GM06990 (cell line): ENCODE measurements at regions not wholly inside any gene's neighbourhood (a gene's known extent, or its start where the extent isn't known, plus 50 kb on each side); places are given as distances from the start of the nearest gene placed in this dataset.

Source experiments
- DNase-seq: peaks from one replicate; pipeline ENCODE4 v3.0.0-alpha.2; 2011; ENCODE audit not compliant: insufficient read length; ENCODE audit errors: extremely low read depth
- H3K27me3 ChIP-seq: replicated peaks from 2 replicates; pipeline ENCODE4 v1.6.0; 2011; ENCODE audit warnings: low read length; ENCODE audit not compliant: control insufficient read depth, insufficient read depth
- H3K36me3 ChIP-seq: 2 replicates; pipeline ENCODE4 v1.5.1; 2011; ENCODE audit warnings: low read length; ENCODE audit not compliant: control insufficient read depth, insufficient read depth
- H3K4me3 ChIP-seq: replicated peaks from 2 replicates; pipeline ENCODE4 v1.5.1; 2011; ENCODE audit warnings: low read depth, mild to moderate bottlenecking, control low read depth, low read length
- CTCF ChIP-seq: IDR thresholded peaks from 2 replicates; pipeline ENCODE4 v1.5.1; 2011; ENCODE audit warnings: low read length, control low read depth, mild to moderate bottlenecking, inconsistent platforms; ENCODE audit not compliant: insufficient read depth, poor library complexity, severe bottlenecking

GRCh38 chr10:111493024-111493625 lies 416.3 kb downstream of the ADRA2A start:
- DNase-seq: no peak
- no peak for TF ChIP-seq CTCF
- Histone ChIP-seq H3K4me3 (no peak overlapping the region), H3K36me3 (no peaks in the 10 kb centered on the region), H3K27me3 (no peaks in the 10 kb centered on the region; the same call in 1 of the 2 replicates)

- no peak for DNase-seq
- no peak for TF ChIP-seq CTCF
- Histone ChIP-seq H3K4me3 (no peak overlapping the region), H3K36me3 (no peaks in the 10 kb centered on the region), H3K27me3 (no peaks in the 10 kb centered on the region; the same call in 1 of the 2 replicates)
These were observed 421.7 kb downstream of the ADRA2A start for GRCh38 chr10:111498560-111498959.

DNA sequence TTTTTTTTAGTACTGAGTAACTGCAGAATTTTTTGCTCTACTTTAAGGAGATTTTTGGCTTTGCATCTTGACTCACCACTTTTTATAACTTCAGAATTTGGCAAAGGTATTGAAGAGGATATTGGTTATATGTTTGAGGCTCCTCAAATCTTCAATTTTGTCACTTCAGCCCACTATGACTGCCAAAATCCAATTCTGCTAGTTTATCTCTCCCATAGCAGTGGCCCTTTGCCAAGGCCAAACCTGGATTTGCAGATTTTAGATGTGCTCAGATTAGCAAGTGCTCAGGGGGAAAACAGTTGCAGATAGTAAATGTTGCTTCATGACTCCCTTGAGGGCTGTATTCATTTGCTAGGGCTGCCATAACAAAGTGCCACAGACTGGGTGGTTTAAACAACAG lies 427.5 kb downstream of the ADRA2A start:
- DNase-seq: no peak
- Histone ChIP-seq H3K27me3 (no peaks in the 10 kb centered on the region), H3K4me3 (no peak overlapping the region), H3K36me3 (no peaks in the 10 kb centered on the region)
- no peak for TF ChIP-seq CTCF

DNA sequence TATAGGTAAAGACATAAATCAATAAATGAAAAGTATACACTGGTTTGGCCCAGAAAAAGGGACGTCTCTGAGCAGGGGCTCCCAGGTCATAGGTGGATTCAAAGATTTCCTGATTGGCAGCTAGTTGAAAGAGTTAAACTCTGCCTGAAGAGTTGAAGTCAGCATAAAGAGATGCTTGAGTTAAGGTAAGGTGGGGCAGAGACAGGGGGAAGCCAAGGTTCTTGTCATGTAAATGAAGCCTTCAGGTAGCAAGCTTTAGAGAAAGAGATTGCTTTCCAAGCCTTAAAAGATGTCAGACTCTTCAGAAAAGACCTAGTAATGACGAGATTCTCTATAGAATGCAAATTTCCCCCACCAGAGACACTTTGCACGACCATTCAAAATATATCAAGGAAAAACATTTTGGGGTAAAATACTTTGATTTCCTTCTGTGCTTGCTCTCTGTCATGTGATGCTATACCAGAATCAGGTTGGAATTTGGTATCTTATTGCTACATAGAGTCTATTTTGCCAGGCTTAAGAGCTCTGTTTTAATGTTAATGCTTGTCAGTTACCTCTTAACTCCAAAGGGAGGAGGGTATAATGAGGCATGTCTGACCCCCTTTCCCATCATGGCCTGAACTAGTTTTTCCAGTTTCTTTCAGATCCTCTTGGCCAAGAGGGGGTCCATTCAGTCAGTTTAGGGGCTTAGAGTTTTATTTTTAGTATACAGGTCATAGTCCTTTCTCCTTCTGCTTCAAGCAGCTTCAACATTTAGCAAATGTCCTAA lies 429.6 kb downstream of the ADRA2A start:
- no peak for TF ChIP-seq CTCF
- H3K27me3 ChIP-seq: no peaks in the 10 kb centered on the region
- H3K4me3 ChIP-seq: no peak overlapping the region
- DNase-seq: no peak
- H3K36me3 ChIP-seq: no peaks in the 10 kb centered on the region

GRCh38 chr10:111511751-111512150 lies 434.9 kb downstream of the ADRA2A start:
- TF ChIP-seq CTCF: no peak
- DNase-seq: no peak
- Histone ChIP-seq H3K4me3 (no peak overlapping the region), H3K27me3 (no peaks in the 10 kb centered on the region), H3K36me3 (no peaks in the 10 kb centered on the region)
